HG03378 (cell line): ENCODE measurements at regions not wholly inside any gene's neighbourhood (a gene's known extent, or its start where the extent isn't known, plus 50 kb on each side); places are given as distances from the start of the nearest gene placed in this dataset.
"Not testable (repeated sequence)": the region's sequence is repeated elsewhere in the genome, so short reads cannot be mapped to it uniquely, and the experiment has no call there.

ENCODE experiments used
- ATAC-seq: cut with Tn5 transposase; IDR thresholded peaks from one replicate; pipeline ENCODE4 v1.9.1; 2021; ENCODE audit warnings: mild to moderate bottlenecking, moderate library complexity; ENCODE audit not compliant: unreplicated experiment

DNA sequence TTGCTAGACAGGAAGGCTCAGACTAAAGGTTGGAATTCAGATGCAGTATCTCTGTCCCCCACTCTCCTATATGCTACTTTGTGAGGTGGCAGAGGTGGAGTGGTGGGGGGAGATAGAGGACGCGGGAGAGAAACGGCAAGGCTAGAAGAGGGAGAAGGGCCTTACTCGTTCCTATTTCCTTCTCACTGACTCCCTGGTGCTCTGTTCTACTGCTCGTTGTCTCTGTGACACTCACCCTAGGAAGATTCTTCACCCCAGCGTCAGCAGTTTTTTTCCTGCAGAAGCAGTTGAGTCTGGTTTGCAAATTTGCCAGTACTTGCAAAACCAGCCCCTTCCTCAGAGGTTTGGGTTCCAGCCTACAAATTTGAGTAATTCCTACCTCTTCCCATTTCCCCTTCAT is 801.1 kb upstream of the SLC35B3 start:
- ATAC-seq, result no peak

DNA sequence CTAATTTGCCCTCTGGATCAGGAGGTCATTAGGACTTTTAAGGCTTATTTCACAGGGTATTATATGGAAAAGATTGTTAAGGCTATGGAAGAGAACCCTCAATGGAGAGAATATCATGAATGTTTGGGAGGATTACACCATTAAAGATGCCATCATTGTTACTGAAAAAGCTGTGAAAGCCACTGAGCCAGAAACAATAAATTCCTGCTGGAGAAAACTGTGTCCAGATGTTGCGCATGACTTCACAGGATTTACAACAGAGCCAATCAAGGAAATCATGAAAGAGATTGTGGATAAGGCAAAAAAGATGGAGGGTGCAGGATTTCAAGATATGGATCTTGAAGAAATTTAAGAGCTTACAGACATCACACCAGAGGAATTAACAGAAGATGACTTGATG is 798.3 kb upstream of the SLC35B3 start:
- ATAC-seq, result no peak

DNA sequence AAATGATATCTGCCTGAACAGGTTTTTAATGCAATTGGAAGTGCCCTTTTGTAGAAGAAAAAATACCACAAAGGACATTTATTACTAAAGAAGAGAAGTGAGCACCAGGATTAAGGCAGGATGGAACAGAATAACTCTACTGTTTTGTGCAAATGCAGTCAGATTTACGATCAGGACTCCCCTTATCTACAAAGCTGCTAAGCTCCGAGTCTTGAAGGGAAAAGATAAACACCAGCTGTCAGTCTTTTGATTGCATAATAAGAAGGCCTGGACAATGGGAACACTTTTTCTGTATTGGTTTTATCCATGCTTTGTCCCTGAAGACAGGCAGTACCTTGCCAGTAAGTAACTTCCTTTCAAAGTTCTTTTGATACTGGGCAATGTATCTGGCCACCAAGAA is 797.9 kb upstream of the SLC35B3 start:
- ATAC-seq, result no peak

DNA sequence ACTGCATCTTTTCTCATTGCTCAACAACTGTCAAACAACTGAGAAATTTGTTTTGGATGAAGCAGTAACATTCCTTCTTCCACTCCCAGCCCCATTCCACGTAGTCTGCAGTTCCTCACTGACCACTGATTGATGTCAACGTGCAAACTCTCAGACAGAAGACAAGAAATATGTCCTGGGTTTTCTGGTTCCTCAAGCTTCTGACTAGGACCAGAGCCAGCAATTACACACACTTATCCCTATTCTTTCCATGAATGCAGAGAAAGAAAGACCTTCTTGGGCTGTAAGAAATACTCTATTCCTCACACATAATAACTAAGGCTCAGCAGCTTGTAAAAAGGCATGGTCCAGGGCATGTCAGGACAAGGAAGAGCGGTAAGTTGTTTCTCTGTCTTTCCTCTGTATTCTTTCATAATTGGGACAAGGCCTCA is 790.1 kb upstream of the SLC35B3 start:
- no peak for ATAC-seq

DNA sequence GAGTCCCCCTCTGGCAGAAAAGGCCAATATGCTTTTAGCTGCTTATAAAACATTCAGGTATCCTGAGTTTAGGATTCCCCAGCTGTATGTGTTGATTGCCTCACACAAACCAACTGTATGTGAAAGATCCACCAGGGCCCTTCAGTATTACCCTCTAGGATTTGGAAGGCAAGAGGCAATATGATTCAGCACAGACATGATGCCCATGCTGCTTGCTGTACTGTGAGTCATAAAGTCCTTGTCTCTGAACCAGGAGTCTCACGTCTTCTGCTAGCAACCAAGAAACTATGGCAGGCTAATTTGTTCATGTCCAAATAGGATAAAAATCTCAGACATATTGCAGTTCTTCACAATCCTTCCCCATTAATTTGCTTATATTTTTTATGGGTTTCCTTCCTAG is 789.2 kb upstream of the SLC35B3 start:
- ATAC-seq, result no peak

DNA sequence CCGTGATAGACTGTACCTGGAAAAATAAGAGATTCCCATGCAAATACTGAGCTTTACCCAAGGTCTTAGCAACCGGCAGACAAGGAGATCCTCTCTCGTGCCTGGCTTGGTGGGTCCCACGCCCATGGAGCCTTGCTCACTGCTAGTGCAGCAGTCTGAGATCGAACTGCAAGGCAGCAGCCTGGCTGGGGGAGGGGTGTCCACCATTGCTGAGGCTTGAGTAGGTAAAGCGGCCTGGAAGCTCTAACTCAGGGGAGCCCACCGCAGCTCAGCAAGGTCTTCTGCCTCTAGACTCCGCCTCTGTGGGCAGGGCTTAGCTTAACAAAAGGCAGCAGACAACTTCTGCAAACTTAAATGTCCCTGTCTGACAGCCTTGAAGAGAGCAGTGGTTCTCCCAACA is 778.4 kb upstream of the SLC35B3 start:
- ATAC-seq, result not testable (repeated sequence)

DNA sequence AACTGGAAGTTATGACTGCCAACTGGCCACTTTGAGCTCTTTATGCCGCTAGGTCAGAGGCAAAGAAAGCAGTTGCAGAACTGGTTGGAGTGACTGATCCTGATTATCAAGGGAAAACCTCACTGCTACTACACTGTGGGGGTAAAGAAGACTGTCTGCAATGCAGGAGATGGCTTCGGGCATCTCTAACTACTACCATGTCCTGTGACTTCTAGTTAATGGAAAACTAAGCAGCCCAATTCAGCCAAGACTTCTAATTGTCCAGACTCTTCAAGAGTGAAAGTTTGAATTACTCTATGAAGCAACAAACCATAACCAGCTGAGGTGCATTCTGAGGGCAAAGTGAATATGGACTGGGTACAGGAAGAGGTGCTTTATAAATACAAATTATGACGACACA is 773.6 kb upstream of the SLC35B3 start:
- no peak for ATAC-seq

DNA sequence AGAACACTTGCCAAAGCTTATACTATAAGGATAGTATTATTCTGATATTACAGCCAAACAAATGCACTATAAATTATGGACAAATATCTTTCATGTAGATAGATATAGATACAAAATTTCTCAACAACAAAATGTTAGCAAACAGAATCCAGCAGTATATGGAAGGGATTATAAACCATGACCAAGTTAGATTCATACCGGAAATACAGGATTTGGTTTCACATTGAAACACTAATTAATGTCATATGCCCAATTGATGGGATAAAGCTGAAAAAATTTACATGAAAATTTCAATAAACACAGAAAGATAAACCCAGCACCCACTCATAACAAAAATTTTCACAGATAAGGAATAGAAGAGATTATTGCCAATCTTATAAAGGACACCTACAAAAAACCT is 770.3 kb upstream of the SLC35B3 start:
- ATAC-seq, result no peak

DNA sequence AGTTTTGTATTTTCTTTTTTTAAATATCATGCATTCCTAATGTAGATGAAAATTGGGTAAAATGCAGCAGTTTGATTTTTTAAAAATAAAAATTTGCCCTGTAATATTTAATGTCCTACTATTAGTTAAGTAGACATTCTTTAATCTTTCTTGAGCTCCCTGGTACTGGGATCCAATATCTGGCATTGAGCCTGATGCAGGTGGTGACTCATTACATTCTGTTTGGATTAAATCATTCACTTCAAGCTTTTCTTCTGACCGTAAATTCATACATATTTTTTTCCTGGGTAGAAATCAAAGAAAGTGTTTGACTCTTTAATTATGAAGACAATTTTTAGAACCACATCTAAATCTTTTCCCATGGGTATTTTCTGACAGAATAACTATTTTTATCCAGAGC is 768.8 kb upstream of the SLC35B3 start:
- ATAC-seq, result no peak

DNA sequence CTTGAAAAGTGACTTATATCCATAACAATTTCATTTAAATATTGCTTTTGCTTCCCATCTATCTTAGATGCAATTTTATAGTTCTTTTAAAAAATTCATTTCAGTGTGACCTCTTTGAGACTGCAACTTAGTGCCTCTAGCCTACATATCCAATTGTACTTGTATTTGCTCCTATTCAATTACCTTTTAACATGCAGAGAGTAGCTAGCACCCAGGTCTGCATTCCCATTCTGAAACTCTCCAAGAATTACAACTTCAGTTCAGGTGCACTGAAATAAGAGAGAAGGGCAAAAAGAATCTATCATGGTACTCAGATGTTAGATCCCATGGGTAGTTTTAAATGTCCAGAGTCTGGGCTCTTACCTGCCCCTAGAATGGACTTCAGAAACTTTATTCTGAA is 765.4 kb upstream of the SLC35B3 start:
- no peak for ATAC-seq

DNA sequence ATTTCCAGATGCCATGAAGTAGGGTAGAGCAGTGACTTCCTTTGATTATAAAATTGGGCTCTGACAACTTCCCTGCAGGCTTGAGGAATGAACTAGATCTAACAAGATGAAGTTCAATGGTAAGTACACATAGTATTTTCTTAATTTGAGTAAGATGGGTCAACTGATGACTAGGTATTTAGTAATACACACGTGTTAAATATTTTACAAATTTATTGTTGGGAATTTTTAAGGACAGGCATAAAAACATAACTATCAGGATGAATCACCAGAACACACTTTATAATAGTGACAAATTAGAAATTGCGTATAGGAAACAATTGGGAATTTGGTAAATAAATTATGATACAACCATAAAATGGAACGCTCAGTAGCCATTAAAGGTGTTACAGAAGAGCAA is 762.4 kb upstream of the SLC35B3 start:
- no peak for ATAC-seq

DNA sequence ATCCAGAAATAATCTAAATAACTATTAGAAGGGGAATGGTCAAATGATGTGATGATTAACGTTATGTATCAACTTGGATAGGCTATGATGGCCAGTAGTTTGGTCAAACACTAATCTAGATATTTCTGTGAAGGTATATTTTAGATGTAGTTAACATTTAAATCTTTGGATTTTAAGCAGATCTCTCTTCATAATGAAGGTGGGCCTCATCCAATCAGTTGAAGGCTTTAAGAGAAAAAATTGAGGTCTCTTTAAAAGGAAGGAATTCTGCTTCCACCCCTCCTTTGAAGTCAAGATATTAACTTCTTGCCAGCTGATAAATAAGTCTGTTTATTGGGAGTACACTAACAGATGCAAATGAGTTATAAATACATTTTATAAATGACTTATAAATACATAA is 760.0 kb upstream of the SLC35B3 start:
- no peak for ATAC-seq

DNA sequence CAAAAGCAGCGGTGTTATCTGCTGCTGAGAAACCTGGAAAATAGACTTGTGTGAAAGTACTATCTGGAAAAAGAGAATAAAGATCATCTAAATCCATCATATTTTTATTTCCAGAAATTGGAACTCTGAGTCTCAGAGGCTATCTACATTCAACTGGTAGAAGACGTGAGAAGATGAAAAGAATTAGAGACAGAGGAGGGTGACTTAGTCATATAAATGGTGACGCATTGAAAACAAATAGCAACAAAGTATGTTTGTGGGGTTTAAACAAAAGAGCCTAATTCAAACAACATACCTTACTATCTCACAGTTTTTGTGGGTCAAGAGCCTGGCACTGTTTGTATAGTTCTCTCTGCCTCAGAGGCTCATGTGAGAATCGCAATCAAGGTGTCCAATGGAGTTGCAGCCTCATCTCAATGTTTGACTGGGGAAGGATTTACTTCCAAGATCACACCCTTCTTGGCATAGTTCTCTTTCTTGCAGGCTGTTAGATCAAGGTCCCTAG is 757.1 kb upstream of the SLC35B3 start:
- ATAC-seq, result no peak

DNA sequence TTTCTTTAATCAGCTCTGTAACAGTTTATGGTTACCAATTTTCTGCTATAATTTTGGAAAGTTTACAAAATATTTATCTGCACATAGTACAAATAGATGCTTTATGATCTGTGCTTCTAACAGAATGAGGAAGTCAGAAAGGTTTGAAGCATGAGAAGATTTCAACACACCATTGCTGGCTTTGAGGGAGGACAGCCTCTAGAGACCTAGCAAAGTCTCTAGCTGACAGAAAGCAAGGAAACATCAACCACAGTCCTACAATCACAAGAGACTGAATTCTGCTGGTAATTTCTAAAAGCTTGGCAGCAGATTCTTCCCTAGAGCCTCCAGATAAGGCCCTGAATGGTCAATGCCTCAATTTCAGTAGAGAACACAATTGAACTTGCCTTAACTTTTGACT is 750.8 kb upstream of the SLC35B3 start:
- ATAC-seq, result no peak

DNA sequence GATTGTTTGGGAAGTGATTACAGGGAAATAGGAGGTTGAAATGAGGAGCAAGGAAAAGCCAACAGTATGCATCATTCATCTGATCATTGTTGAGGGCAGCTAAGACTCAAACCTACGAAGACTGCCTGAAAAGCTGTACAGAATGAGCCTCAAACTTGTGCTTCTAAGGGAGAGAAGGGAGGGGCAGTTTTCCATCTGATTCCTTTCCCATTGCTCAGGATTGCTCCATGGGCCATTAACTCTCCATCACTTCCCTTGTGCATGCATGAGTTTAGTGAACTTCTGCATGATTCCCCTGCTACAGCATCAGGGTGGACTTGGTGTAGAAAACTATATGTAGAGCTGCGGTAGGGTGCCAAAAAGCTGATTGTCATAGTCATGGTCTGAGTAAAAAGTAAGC is 742.7 kb upstream of the SLC35B3 start:
- no peak for ATAC-seq

DNA sequence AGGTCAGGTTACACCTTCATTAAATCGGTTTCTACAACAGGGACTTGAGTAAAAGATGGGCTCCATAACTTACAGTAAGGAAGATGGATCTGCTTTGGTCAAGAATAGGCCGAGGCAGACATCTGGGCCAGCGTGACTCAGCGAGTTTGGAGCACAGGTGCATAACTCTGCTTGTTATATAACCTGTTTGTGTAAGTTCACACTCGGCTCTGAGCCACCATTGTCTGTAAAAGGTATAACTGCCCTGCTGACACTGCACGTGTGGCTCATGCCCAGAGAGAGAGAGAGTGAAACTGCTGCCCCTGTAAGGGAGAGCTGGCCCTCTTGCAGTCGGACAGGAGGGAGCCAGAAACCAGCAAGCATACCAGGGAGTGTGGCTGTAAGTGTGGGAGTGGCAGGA is 737.9 kb upstream of the SLC35B3 start:
- no peak for ATAC-seq

DNA sequence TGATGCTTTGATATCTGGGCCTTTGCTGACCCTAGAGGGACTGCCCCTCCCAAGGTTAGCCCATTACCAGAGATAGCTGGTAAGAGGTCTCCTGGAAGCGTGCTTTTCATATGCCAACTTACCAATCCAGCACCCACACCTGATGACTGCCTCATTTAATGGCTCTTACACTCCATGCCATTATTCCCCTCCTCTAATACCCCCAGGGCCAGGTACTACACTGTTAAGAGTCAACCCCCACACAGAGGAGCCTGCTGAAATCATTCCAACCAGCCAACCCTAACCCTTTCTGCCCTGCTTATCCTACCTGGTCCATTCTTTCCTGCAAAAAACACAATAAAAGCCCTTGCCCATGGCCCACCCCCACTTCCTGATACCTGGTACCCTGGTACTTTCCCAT is 736.8 kb upstream of the SLC35B3 start:
- ATAC-seq, result no peak

DNA sequence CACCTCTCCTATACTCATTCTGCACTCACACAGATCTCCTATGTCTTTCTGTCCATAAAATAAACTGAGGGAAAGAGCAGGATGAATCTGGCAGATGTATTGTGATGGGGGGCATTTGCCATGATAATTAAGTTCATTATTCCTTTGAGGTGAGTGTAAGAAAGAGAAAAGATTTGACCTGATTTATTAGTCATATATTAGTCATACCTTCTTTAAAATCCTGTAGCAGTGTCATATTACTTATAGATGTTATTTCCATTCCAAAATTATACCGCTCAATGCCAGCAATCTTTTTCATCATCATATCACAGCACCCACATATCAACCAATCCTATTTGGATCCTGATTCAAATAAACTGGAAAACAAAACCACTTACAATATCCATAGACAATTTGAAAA is 733.3 kb upstream of the SLC35B3 start:
- ATAC-seq, result no peak

DNA sequence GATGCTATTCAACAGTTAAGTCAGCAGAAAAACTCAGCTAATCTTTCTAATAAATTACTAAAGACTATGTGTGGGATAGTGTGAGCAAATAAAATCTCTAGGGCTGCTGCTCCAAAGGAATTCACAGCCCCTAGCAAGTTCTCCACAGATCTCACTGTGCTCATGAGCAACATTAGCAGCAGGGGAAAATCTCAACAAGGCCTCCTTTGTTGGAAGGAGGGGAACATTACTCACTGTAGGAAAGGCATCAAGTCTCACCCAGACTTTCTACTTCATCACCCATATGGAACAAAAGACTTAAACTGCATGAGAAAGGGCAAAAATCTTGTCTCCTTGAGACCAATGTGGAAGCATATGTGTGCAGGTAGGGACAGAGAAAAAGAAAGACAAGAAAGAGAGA is 726.4 kb upstream of the SLC35B3 start:
- no peak for ATAC-seq

DNA sequence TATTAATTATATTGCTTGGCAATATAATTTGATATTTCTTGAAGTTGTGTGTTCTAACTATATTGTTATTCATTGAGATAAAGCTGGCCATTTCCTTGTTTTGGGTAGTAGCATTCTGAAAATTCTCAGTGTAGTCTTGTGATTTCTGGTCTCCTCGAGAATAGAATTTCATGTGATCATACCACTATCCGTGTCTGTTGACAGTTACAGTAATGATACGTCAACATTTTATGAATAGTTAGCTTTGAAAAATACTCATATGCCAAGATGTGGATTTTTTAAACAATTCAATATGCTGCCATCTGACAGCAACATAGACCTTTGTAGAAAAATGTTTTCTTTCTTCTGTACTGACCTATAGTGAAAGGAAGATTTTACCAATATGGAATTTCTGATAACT is 723.7 kb upstream of the SLC35B3 start:
- ATAC-seq, result no peak

DNA sequence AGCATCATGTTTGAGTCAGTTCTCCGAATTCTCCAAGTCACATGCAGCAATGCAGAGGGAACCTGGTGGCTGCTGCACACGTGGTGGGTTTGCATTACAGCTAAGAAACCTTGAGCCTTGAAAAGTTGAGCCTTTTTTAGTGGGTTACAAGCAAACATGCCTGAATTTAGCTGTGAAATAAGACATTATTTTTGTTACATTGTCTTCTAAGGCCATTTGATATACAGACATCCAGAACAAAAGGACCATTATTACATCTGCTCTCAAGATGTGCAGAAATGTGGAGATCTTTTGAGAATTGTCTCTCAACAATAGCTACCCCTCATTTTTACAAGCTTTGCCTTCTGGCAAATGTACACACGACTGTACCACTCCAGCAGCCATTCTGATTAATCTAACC is 720.5 kb upstream of the SLC35B3 start:
- no peak for ATAC-seq

DNA sequence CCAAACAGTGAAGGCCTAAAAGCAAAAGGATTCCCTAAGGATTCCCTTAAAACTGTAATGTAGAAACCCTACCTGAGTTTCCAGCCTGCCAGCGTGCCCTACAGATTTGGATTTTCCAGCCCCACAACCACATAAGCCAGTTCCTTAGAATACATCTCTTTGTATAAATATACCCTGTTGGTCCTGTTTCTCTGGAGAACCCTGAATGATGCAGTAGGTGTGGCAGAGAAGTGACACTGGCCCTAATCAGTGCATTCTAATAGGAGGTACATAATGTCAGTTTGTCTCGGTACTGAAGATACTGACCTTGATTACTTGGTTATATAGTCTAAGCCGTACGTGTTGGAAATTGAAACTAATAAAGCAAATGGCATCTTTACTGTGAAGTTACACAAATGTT is 707.8 kb upstream of the SLC35B3 start:
- ATAC-seq, result no peak

DNA sequence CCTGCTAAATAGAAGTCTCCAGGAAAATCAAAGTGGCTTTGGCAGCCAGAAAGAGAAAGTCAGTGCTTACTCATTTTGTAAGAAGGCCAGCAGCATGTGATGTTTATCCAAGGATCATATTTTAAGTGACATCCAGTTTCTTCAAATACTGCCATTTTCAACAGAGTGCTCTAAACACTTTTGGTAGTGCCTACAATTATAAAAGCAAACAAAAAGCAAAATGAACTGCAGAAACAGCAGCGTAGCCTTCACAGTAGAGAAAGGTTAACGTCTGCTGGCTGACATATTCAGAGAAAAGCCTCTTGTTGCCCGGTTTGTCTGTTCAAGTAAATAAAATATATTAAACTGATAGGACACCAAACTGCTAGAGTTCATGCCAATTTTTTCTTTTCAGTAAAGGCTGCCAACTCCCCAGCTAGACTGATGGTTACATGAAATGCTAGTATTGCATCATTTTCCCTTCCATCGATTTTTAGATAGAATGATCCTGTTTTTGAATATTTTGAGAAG is 705.7 kb upstream of the SLC35B3 start:
- ATAC-seq, result no peak

DNA sequence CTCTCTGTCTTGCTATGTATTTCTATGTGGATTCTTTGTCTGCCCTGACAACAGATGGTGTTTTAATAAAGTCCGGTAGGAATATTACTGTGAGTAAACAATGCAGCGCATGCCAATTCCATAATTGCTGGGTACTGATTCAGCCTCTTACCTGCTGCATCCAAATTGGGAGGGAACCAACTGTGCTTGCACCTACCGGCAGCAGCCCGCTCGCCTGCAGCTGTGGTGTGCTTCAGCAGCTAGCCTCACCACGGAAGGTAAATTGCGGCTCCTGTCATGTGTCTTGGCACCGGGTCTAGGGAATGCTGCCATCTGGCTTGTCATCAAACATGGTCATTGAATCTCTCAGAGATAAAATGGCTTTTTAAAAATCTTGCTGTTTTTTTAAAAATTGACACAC is 704.8 kb upstream of the SLC35B3 start:
- no peak for ATAC-seq
